Erythroblast (primary cell): ENCODE measurements at regions not wholly inside any gene's neighbourhood (a gene's known extent, or its start where the extent isn't known, plus 50 kb on each side); places are given as distances from the start of the nearest gene placed in this dataset.
"Not testable (repeated sequence)": the region's sequence is repeated elsewhere in the genome, so short reads cannot be mapped to it uniquely, and the experiment has no call there.

ENCODE experiments used
- GATA1 ChIP-seq: IDR thresholded peaks from 2 replicates; pipeline ENCODE4 v1.6.1; 2011; ENCODE audit warnings: low read depth, mild to moderate bottlenecking, control low read depth, low read length, moderate library complexity
- POLR2A ChIP-seq: IDR thresholded peaks from 2 replicates; pipeline ENCODE4 v1.6.1; 2011; ENCODE audit warnings: mild to moderate bottlenecking, low read length

- not testable (repeated sequence) for TF ChIP-seq POLR2A, GATA1
Measured at GRCh38 chr2:16095483-16095882, 155.1 kb downstream of the MYCN start.
